ENCODE measurements at regions not wholly inside any gene's neighbourhood (a gene's known extent, or its start where the extent isn't known, plus 50 kb on each side); places are given as distances from the start of the nearest gene placed in this dataset.

GRCh38 chr6:118744261-118744941, 93.0 kb upstream of the CEP85L start:
- Histone ChIP-seq H3K27me3 (ENCODE audit: control insufficient read depth, insufficient read depth, low read length) (no peaks in the 10 kb centered on the region), H3K4me1 (ENCODE audit: control insufficient read depth, insufficient read depth, low read length) (peaks cover 38% of the 10 kb centered on the region), H3K36me3 (ENCODE audit: control insufficient read depth, insufficient read depth, low read length) (no peaks in the 10 kb centered on the region), H3K27ac (ENCODE audit: low read length) (peak overlapping the region; percentile 73), H3K4me3 (ENCODE audit: low read length) (no peak overlapping the region), H3K9me3 (replicated peaks; ENCODE audit: control insufficient read depth, low read depth, low read length) (no peaks in the 10 kb centered on the region)
- peak; percentile 42 for DNase-seq
- WGBS (ENCODE audit: insufficient coverage): 100% methylated on average over 1 of the region's 6 CpGs

- DNase-seq: peak; percentile 96
- no peaks in the 10 kb centered on the region for H3K36me3 ChIP-seq (ENCODE audit: control insufficient read depth, insufficient read depth, low read length)
- H3K9me3 ChIP-seq (replicated peaks; ENCODE audit: control insufficient read depth, low read depth, low read length): no peaks in the 10 kb centered on the region
- WGBS (ENCODE audit: insufficient coverage): no CpG with 5 or more reads among the region's 1 CpG
- H3K27ac ChIP-seq (ENCODE audit: low read length): peak overlapping the region; percentile 73
- peaks cover 42% of the 10 kb centered on the region for H3K4me1 ChIP-seq (ENCODE audit: control insufficient read depth, insufficient read depth, low read length)
- no peaks in the 10 kb centered on the region for H3K27me3 ChIP-seq (ENCODE audit: control insufficient read depth, insufficient read depth, low read length)
- no peak overlapping the region for H3K4me3 ChIP-seq (ENCODE audit: low read length)
Observed at GRCh38 chr6:118743746-118744145, 92.4 kb upstream of the CEP85L start.

- no peaks in the 10 kb centered on the region for H3K36me3 ChIP-seq (ENCODE audit: control insufficient read depth, insufficient read depth, low read length)
- no peaks in the 10 kb centered on the region for H3K9me3 ChIP-seq (replicated peaks; ENCODE audit: control insufficient read depth, low read depth, low read length)
- no peak overlapping the region for H3K27ac ChIP-seq (ENCODE audit: low read length)
- H3K27me3 ChIP-seq (ENCODE audit: control insufficient read depth, insufficient read depth, low read length): no peaks in the 10 kb centered on the region
- no CpG with 5 or more reads among the region's 3 CpGs for WGBS (ENCODE audit: insufficient coverage)
- peaks cover 25% of the 10 kb centered on the region for H3K4me1 ChIP-seq (ENCODE audit: control insufficient read depth, insufficient read depth, low read length)
- no peak for DNase-seq
- no peak overlapping the region for H3K4me3 ChIP-seq (ENCODE audit: low read length)
Observed at GRCh38 chr6:118740372-118740771, 89.0 kb upstream of the CEP85L start.

DNA sequence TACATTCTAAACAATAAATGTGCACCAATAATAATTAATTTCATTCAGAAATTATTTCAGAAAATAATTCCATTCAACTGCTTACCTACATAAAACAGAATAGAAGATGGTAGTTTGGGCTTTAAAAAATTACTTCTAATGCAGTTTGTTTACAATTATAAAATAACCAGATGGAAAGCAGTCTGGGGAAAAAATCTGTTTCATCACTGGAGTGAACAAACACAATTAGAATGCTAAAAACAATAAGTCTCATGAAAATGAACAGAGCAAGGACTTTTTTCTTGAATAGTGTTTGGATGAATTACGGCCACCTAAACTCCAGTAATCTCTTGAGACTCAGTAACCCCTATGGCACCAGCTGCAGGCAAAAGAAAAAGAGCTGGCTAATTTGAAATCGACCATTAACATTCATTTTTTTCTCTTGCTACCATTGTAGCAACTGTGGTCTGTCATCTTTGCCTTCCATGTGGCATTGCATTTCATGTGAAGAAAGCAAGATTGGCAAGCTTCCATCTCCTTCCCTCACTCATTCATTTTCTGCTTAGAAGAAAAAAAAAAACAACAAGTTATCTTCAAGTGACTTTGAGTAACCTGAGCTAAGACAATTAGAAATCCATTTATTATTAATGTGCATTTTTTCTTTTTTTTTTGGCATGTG, 88.4 kb upstream of the CEP85L start:
- Histone ChIP-seq H3K27me3 (ENCODE audit: control insufficient read depth, insufficient read depth, low read length) (no peaks in the 10 kb centered on the region), H3K36me3 (ENCODE audit: control insufficient read depth, insufficient read depth, low read length) (no peaks in the 10 kb centered on the region), H3K4me3 (ENCODE audit: low read length) (no peak overlapping the region), H3K9me3 (replicated peaks; ENCODE audit: control insufficient read depth, low read depth, low read length) (no peaks in the 10 kb centered on the region), H3K4me1 (ENCODE audit: control insufficient read depth, insufficient read depth, low read length) (peaks cover 25% of the 10 kb centered on the region), H3K27ac (ENCODE audit: low read length) (no peak overlapping the region)
- DNase-seq: peak; percentile 46
- WGBS (ENCODE audit: insufficient coverage): no CpG with 5 or more reads among the region's 2 CpGs

DNA sequence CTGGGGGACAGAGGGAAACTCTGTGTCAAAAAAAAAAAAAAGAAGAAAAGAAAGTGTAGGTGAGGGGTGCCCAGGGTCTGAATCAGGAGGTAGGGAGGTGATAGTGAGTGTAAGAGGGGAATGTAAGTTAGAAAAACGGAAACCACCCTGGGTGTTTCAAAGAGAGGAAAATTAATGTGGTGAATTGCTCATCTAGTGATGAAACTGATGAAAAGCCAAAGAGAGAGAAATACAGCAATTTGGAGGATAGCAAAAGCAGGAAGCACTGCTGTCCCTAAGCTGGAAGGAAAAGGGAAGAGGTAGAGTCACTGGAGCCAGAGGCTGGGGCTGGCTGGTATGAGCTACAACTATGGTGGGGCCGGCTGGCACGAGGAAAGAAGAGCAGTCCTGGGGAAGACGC, 85.0 kb upstream of the CEP85L start:
- H3K36me3 ChIP-seq (ENCODE audit: control insufficient read depth, insufficient read depth, low read length): no peaks in the 10 kb centered on the region
- peaks cover 15% of the 10 kb centered on the region for H3K4me1 ChIP-seq (ENCODE audit: control insufficient read depth, insufficient read depth, low read length)
- DNase-seq: no peak
- H3K27ac ChIP-seq (ENCODE audit: low read length): no peak overlapping the region
- no peaks in the 10 kb centered on the region for H3K27me3 ChIP-seq (ENCODE audit: control insufficient read depth, insufficient read depth, low read length)
- no peaks in the 10 kb centered on the region for H3K9me3 ChIP-seq (replicated peaks; ENCODE audit: control insufficient read depth, low read depth, low read length)
- WGBS (ENCODE audit: insufficient coverage): 93% methylated on average over 2 of the region's 4 CpGs
- no peak overlapping the region for H3K4me3 ChIP-seq (ENCODE audit: low read length)

DNA sequence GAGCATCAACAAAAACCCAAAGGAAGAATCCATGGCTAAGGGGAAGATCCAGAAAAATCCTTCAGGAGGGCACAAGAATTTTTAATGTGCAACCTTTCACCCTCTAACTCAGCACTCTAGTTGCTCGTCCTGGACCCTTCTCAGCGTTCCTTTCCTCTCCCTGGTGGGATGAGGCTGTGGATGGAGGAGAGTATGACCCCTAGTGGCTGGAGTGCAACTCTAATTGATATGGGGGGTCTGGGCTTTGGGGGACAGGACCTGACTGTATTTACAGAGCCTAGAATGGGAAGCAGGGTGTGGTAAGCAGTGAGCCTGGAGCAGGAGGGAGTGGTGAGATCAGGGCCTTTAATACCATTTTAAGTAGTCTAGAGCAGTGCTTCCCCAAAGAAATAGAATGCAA, 83.9 kb upstream of the CEP85L start:
- Histone ChIP-seq H3K27ac (ENCODE audit: low read length) (no peak overlapping the region), H3K36me3 (ENCODE audit: control insufficient read depth, insufficient read depth, low read length) (no peaks in the 10 kb centered on the region), H3K4me1 (ENCODE audit: control insufficient read depth, insufficient read depth, low read length) (peaks cover 15% of the 10 kb centered on the region), H3K27me3 (ENCODE audit: control insufficient read depth, insufficient read depth, low read length) (no peaks in the 10 kb centered on the region), H3K9me3 (replicated peaks; ENCODE audit: control insufficient read depth, low read depth, low read length) (no peaks in the 10 kb centered on the region), H3K4me3 (ENCODE audit: low read length) (no peak overlapping the region)
- no CpG with 5 or more reads among the region's 2 CpGs for WGBS (ENCODE audit: insufficient coverage)
- no peak for DNase-seq

DNA sequence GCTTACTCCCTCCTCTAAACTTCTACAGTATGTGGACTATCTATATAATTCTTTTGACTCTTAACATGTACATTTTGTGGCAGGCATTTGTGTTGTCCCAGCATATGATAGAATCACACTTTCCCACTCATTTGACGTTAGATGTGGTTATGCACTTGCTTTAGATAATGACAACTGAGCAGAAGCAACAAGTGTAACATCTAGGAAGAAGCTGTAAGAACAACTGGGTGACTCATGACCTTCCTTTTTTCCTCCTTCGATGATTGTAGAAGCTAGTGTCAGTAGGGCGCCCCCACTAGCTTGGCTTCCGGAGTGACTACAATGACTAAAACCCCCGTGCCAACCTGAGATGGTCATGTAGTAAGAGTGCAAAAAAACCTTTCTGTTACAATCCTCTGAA, 74.6 kb upstream of the CEP85L start:
- WGBS (ENCODE audit: insufficient coverage): 70% methylated on average over 2 of the region's 5 CpGs
- Histone ChIP-seq H3K9me3 (replicated peaks; ENCODE audit: control insufficient read depth, low read depth, low read length) (no peaks in the 10 kb centered on the region), H3K27ac (ENCODE audit: low read length) (no peak overlapping the region), H3K27me3 (ENCODE audit: control insufficient read depth, insufficient read depth, low read length) (no peaks in the 10 kb centered on the region), H3K36me3 (ENCODE audit: control insufficient read depth, insufficient read depth, low read length) (no peaks in the 10 kb centered on the region), H3K4me1 (ENCODE audit: control insufficient read depth, insufficient read depth, low read length) (peaks cover 4% of the 10 kb centered on the region), H3K4me3 (ENCODE audit: low read length) (no peak overlapping the region)
- DNase-seq: no peak

- Histone ChIP-seq H3K9me3 (replicated peaks; ENCODE audit: control insufficient read depth, low read depth, low read length) (no peaks in the 10 kb centered on the region), H3K36me3 (ENCODE audit: control insufficient read depth, insufficient read depth, low read length) (no peaks in the 10 kb centered on the region), H3K4me3 (ENCODE audit: low read length) (no peak overlapping the region), H3K27me3 (ENCODE audit: control insufficient read depth, insufficient read depth, low read length) (no peaks in the 10 kb centered on the region), H3K4me1 (ENCODE audit: control insufficient read depth, insufficient read depth, low read length) (peaks cover 10% of the 10 kb centered on the region), H3K27ac (ENCODE audit: low read length) (no peak overlapping the region)
- no peak for DNase-seq
- WGBS (ENCODE audit: insufficient coverage): no CpG with 5 or more reads among the region's 3 CpGs
Observed at GRCh38 chr6:118724211-118724610, 72.8 kb upstream of the CEP85L start.

DNA sequence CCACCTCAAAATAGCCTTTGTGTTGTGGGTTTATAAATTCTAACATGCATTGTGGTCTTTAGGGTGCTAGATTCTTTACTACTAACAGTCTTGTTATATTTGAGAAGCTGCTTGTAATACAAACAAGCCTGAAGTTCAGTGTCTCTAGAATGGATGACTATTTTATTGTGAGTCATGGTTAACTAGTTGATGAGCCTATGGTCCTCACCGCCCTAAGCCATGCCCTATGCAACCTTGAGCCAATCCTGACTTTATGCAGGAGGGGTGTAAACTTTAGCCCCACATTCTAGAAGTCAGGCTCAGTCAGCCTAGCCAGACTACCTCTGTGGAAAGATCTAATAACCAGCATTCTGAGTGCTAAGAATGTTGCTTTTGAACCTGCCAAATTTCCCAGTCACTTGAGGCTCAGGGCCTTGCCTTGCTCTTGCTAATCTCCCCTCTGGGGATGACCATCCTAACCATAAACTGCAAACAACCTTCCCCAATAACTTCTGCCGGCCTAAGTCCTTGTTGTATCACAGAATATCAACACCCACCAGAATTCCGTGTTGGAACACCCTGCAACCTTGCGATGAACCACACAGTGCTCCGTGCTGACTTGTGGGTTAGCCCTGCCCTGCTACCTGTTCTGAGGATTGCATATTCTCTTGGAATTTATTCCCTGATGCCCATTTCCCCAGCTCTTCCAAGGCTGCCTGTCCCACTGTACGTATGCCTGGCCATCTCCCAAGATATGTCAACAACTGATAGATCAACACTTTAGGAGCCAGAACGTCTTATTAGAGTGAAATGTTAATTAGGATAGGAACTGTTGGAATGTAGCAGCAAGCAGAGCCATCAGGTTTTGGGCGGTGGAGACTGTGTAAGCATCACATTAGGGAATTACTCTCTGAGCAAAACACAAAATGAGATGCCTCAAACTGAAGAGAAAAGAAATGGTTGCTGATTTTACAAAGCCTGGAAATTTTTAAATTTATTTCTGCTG, 71.7 kb upstream of the CEP85L start:
- no peak overlapping the region for H3K27ac ChIP-seq (ENCODE audit: low read length)
- peaks cover 15% of the 10 kb centered on the region for H3K4me1 ChIP-seq (ENCODE audit: control insufficient read depth, insufficient read depth, low read length)
- no peaks in the 10 kb centered on the region for H3K36me3 ChIP-seq (ENCODE audit: control insufficient read depth, insufficient read depth, low read length)
- WGBS (ENCODE audit: insufficient coverage): 66% methylated on average over 5 of the region's 8 CpGs
- no peaks in the 10 kb centered on the region for H3K9me3 ChIP-seq (replicated peaks; ENCODE audit: control insufficient read depth, low read depth, low read length)
- no peak for DNase-seq
- no peaks in the 10 kb centered on the region for H3K27me3 ChIP-seq (ENCODE audit: control insufficient read depth, insufficient read depth, low read length)
- H3K4me3 ChIP-seq (ENCODE audit: low read length): no peak overlapping the region

- no peak for DNase-seq
- Histone ChIP-seq H3K36me3 (ENCODE audit: control insufficient read depth, insufficient read depth, low read length) (no peaks in the 10 kb centered on the region), H3K4me3 (ENCODE audit: low read length) (no peak overlapping the region), H3K9me3 (replicated peaks; ENCODE audit: control insufficient read depth, low read depth, low read length) (no peaks in the 10 kb centered on the region), H3K27me3 (ENCODE audit: control insufficient read depth, insufficient read depth, low read length) (no peaks in the 10 kb centered on the region), H3K4me1 (ENCODE audit: control insufficient read depth, insufficient read depth, low read length) (peaks cover 18% of the 10 kb centered on the region), H3K27ac (ENCODE audit: low read length) (no peak overlapping the region)
Observed at GRCh38 chr6:118720125-118720473, 68.7 kb upstream of the CEP85L start.
